Osteocyte (in vitro differentiated cells): ENCODE measurements at regions not wholly inside any gene's neighbourhood (a gene's known extent, or its start where the extent isn't known, plus 50 kb on each side); places are given as distances from the start of the nearest gene placed in this dataset.

Experiments used
- DNase-seq: peaks from one replicate; pipeline ENCODE4 v3.0.0; 2021; ENCODE audit warnings: mixed read lengths; ENCODE audit not compliant: unreplicated experiment; ENCODE audit errors: extremely low spot score
- H3K27ac Mint-ChIP-seq: one replicate; pipeline ENCODE4 v1.8.0; 2021; ENCODE audit warnings: mild to moderate bottlenecking, mixed read lengths; ENCODE audit not compliant: unreplicated experiment
- H3K27me3 Mint-ChIP-seq: one replicate; pipeline ENCODE4 v1.8.0; 2021; ENCODE audit warnings: mixed read lengths; ENCODE audit not compliant: unreplicated experiment
- H3K36me3 Mint-ChIP-seq: one replicate; pipeline ENCODE4 v1.8.0; 2021; ENCODE audit warnings: mixed read lengths; ENCODE audit not compliant: unreplicated experiment
- H3K4me1 Mint-ChIP-seq: one replicate; pipeline ENCODE4 v1.8.0; 2021; ENCODE audit warnings: mixed read lengths; ENCODE audit not compliant: unreplicated experiment
- H3K4me3 Mint-ChIP-seq: one replicate; pipeline ENCODE4 v1.8.0; 2021; ENCODE audit warnings: mild to moderate bottlenecking, moderate library complexity, mixed read lengths; ENCODE audit not compliant: unreplicated experiment
- H3K9me3 Mint-ChIP-seq: one replicate; pipeline ENCODE4 v1.8.0; 2021; ENCODE audit warnings: mixed read lengths; ENCODE audit not compliant: unreplicated experiment
- TF ChIP-seq, protein P1 (sequence below): fragments of 200-600 bp; sonication (generic); IDR thresholded peaks from 2 replicates; pipeline ENCODE4 v1.5.0; 2021; ENCODE audit warnings: antibody characterized with exemption, mild to moderate bottlenecking, moderate library complexity

DNA sequence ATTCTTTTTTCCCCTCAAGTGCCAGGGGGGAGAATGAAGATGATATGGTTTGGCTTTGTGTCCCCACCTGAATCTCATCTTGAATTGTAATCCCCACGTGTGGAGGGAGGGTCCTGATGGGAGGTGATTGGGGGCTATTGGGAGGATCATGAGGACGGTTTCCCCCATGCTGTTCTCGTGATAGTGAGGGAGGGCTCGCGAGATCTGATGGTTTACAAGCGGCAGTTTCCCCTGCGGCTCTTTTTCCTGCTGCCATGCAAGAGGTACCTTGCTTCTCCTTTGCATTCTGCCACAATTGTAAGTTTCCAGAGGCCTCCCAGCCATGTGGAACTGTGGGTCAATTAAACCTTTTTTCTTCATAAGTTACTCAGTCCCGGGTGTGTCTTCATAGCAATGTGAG lies 173.7 kb downstream of the CAND1 start:
- Mint-ChIP-seq H3K27ac (no peak overlapping the region), H3K9me3 (no peaks in the 10 kb centered on the region), H3K4me3 (no peak overlapping the region), H3K4me1 (peaks cover 4% of the 10 kb centered on the region), H3K36me3 (no peaks in the 10 kb centered on the region), H3K27me3 (peaks cover 2% of the 10 kb centered on the region)
- no peak for DNase-seq
- TF ChIP-seq, protein P1, sequence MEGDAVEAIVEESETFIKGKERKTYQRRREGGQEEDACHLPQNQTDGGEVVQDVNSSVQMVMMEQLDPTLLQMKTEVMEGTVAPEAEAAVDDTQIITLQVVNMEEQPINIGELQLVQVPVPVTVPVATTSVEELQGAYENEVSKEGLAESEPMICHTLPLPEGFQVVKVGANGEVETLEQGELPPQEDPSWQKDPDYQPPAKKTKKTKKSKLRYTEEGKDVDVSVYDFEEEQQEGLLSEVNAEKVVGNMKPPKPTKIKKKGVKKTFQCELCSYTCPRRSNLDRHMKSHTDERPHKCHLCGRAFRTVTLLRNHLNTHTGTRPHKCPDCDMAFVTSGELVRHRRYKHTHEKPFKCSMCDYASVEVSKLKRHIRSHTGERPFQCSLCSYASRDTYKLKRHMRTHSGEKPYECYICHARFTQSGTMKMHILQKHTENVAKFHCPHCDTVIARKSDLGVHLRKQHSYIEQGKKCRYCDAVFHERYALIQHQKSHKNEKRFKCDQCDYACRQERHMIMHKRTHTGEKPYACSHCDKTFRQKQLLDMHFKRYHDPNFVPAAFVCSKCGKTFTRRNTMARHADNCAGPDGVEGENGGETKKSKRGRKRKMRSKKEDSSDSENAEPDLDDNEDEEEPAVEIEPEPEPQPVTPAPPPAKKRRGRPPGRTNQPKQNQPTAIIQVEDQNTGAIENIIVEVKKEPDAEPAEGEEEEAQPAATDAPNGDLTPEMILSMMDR: no peak

DNA sequence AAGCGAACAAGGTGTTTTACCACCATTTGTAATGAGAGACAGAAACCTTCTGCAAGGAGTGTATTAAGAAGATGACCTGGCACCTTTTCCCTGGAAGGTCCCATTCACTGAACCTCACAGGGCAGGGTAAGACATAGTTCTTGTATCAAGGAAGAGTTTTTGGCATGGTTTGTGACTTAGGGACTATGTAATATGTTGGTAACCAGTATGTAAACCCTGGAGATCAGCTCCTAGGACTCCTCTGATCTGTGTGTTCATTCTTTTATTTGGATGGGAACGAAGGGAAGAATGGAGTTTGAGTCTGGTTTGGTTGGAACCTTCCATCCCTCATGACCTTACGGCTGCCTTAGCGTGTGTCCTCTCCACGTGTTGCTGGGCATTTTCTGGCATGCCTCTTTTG lies 175.4 kb downstream of the CAND1 start:
- H3K27ac Mint-ChIP-seq: no peak overlapping the region
- H3K36me3 Mint-ChIP-seq: no peaks in the 10 kb centered on the region
- no peak for DNase-seq
- H3K27me3 Mint-ChIP-seq: peaks cover 2% of the 10 kb centered on the region
- H3K4me3 Mint-ChIP-seq: no peak overlapping the region
- H3K9me3 Mint-ChIP-seq: no peaks in the 10 kb centered on the region
- H3K4me1 Mint-ChIP-seq: peaks cover 4% of the 10 kb centered on the region
- TF ChIP-seq, protein P1: no peak

DNA sequence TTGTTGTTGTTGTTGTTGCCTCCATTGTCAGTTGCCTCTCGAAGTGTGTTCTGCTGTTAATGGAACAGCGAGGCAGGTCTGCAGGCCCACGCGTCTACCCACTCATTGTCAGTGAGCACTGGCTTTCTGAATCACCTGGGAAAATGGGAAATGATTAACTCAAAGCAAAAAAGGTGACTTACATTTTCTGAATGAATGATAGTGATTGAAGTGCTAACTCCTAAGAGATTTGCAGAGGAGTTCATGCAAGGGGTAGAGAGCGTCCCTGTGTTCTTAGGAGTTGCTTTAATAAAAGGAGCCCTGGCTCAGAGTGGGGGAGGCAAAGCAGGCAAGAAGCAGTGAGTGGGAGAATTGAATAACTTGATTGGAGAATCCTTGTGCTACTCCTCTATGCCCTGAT lies 177.6 kb downstream of the CAND1 start:
- no peaks in the 10 kb centered on the region for H3K9me3 Mint-ChIP-seq
- TF ChIP-seq, protein P1: no peak
- H3K4me1 Mint-ChIP-seq: peaks cover 2% of the 10 kb centered on the region

DNA sequence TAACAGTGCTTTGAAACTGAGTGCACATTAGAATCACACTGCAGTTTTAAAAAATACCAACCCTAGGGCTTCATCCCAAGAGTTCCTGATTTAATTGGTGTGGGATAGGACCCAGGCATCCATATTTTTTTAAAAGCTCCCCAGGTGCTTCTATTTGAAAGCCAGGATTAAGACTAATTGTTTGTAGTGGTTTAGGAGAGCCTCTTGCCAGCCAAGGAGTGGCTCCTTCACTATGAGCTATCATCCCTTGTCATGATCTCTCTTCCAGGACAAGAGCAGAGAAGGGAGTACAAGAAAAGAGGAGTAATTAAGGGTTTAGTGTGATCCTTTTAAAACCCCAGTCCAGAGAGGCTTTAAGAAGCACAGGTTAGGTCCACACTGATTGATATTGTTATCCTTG lies 178.0 kb downstream of the CAND1 start:
- Mint-ChIP-seq H3K36me3 (no peaks in the 10 kb centered on the region), H3K27ac (no peak overlapping the region), H3K4me3 (no peak overlapping the region), H3K27me3 (peaks cover 2% of the 10 kb centered on the region), H3K4me1 (no peaks in the 10 kb centered on the region), H3K9me3 (no peaks in the 10 kb centered on the region)
- TF ChIP-seq, protein P1: no peak
- no peak for DNase-seq

More for the DNA sequence above, 177.6 kb downstream of the CAND1 start:
- Mint-ChIP-seq H3K4me3 (no peak overlapping the region), H3K27ac (no peak overlapping the region), H3K27me3 (peaks cover 2% of the 10 kb centered on the region), H3K36me3 (no peaks in the 10 kb centered on the region)
- no peak for DNase-seq

DNA sequence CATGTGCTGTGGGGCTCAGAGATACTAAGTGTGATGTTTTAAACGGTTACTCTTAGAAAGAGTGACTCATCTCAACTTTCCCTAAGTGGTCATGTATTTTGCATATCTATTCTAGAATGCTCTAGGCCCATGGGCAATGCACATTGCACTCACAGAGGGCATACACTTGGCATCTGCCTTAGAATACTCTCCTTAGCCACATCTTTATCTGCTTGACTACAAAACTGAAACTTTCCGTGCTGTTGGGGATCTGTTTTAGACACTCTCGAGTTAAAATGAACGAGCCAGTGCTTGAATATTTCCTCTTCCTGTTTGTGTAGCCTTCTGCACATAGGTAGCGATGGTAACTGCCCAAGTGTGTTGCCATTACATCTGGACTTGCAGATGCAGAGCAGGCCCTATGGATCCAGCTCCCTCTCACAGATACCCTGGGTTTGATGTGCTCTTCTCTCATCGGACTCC lies 180.5 kb downstream of the CAND1 start:
- Mint-ChIP-seq H3K4me1 (no peaks in the 10 kb centered on the region), H3K4me3 (no peak overlapping the region), H3K27ac (no peak overlapping the region), H3K9me3 (no peaks in the 10 kb centered on the region), H3K27me3 (peaks cover 5% of the 10 kb centered on the region), H3K36me3 (no peaks in the 10 kb centered on the region)
- TF ChIP-seq, protein P1: no peak
- no peak for DNase-seq
